AG09319 (cell line): ENCODE measurements at regions not wholly inside any gene's neighbourhood (a gene's known extent, or its start where the extent isn't known, plus 50 kb on each side); places are given as distances from the start of the nearest gene placed in this dataset.

Source experiments
- DNase-seq: peaks from one replicate; pipeline ENCODE4 v3.0.0-alpha.2; 2010; ENCODE audit warnings: low read depth; ENCODE audit errors: extremely low read depth
- CTCF ChIP-seq: IDR thresholded peaks from 2 replicates; pipeline ENCODE4 v1.5.1; 2011; ENCODE audit warnings: low read depth, mild to moderate bottlenecking, inconsistent platforms, low read length, moderate library complexity

DNA sequence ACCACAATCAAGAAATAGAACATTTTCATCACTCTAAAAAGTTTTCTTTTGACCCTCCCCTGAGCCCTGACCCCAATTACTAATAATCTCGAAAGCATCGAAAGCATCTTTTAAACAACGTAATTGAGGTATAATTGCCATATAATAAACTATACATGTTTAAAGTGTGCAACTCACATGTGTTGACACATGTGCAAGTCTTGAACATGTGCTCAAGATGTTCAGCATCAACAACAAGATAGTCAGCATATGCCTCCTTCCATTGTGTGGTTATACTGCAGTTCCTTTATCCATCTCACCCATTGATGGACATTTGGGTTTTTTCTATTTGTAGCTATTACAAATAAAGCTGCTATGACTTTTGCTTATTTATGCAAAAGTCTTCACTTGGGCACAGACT is 90.7 kb downstream of the RIPK4 start:
- DNase-seq, result no peak
- TF ChIP-seq CTCF, result no peak

GRCh38 chr21:41675574-41675973 is 91.3 kb downstream of the RIPK4 start:
- DNase-seq, result no peak
- no peak for TF ChIP-seq CTCF

GRCh38 chr21:41674402-41674801 is 92.5 kb downstream of the RIPK4 start:
- TF ChIP-seq CTCF, result no peak
- no peak for DNase-seq

DNA sequence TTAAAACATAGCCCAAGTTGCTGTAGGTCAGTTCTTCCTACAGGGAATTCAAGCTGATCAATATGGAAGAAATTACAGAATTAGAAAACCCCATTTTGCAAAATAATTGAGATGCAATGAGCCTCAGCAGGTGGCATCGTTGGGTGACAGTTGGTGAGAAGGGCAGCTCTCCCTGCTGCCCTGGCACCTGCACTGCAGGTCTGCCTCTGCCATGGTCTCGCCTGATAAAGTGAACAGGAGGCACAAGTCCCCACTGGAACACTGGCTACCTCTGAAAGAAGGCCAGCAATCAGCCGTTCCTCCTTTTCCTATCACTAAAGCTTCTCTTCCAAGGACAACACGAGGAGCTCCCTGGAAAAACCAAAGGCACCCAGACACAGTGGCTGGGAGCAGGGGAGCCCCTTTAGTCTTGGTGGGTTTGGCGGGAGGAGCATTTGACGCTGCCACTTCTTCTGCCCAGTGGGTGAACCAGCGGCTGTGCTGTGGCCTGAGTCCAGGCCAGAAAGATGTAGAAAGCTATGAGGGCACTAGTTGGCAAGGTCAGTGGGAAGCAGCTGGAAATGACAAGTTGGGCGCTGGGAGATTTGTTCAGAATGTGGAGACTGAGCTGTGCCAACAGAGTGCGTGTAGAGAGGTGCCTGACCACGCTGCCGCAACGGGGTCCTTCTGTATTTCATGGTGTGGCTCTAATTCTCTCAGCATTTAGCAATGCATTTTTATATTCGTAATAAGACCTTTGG is 93.1 kb downstream of the RIPK4 start:
- DNase-seq, result no peak

GRCh38 chr21:41673071-41673470 is 93.8 kb downstream of the RIPK4 start:
- no peak for DNase-seq
- TF ChIP-seq CTCF, result no peak

More for the DNA sequence above, 93.1 kb downstream of the RIPK4 start:
- no peak for TF ChIP-seq CTCF

DNA sequence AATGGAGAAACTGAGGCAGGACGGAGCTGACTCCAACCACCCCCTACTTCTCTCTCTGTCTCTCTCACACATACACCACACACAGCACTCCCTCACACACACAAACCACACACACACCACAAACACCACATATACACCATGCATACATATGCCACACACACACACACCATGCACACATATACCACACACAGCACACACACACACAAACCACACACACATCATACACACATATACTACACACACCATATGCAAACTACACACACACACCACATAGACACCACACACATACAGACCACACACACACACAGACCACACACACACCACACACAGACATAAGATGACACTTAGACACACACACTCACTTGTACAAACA is 94.3 kb downstream of the RIPK4 start:
- TF ChIP-seq CTCF, result no peak
- no peak for DNase-seq

DNA sequence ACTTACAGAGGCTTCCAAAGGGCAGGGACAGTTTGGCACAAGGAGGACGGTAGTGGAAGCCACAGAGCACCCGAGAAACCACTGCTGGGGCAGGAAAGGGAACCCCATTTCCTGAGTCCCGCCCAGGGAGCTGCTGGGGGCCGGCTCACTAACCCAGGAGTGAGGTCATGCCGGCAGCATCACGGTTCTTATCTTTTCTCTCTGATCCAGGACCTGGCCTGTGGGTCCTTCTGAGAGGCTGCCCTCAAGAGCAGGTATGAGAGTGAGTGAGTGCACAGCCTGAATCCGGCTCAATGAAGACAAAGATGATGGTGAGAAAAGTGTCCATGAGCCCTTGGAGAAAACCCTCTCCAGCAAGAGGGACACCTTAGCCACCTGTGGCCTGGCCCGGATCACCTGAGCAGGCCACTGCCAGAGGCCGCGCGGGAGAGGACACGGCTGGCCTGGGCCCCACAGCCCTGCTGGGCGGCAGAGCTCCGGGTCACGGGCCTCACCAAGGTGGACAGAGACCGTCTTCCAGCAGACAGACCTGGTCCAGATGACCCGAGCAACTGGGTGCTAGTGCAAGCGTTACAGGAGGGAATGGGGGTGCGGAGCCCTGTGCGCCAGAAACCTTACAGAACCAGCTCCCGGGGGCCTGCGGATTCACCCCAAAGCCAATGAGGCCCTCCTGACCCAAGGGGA is 94.9 kb downstream of the RIPK4 start:
- no peak for DNase-seq
- no peak for TF ChIP-seq CTCF
